Large intestine (tissue), 3 donors: ENCODE measurements at regions not wholly inside any gene's neighbourhood (a gene's known extent, or its start where the extent isn't known, plus 50 kb on each side); places are given as distances from the start of the nearest gene placed in this dataset.

ENCODE experiments used
- DNase-seq, 2 donors: peaks; one replicate each; pipeline versions ENCODE4 v3.0.0 to v3.0.0-alpha.2; 2013
- H3K27ac ChIP-seq: one replicate; pipeline ENCODE4 v1.5.1; 2013; ENCODE audit warnings: low read length
- H3K27me3 ChIP-seq: 2 replicates; pipeline ENCODE4 v1.6.1; 2013; ENCODE audit warnings: low read length; ENCODE audit not compliant: control insufficient read depth, insufficient read depth
- H3K36me3 ChIP-seq: 2 replicates; pipeline ENCODE4 v1.6.1; 2013; ENCODE audit warnings: low read length; ENCODE audit not compliant: control insufficient read depth, insufficient read depth
- H3K4me1 ChIP-seq: one replicate; pipeline ENCODE4 v1.6.1; 2013; ENCODE audit warnings: low read length; ENCODE audit not compliant: control insufficient read depth, insufficient read depth
- H3K4me3 ChIP-seq: one replicate; pipeline ENCODE4 v1.5.1; 2013; ENCODE audit warnings: low read length
- H3K9me3 ChIP-seq: one replicate; pipeline ENCODE4 v1.6.1; 2013; ENCODE audit warnings: mild to moderate bottlenecking, low read depth, low read length, moderate library complexity; ENCODE audit not compliant: control insufficient read depth
- WGBS: methylation state at CpG from one replicate; pipeline ENCODE4 v1.1.5; 2013; ENCODE audit warnings: low lambda C conversion rate; ENCODE audit not compliant: insufficient coverage; 5-methylcytosine and 5-hydroxymethylcytosine counted together

DNA sequence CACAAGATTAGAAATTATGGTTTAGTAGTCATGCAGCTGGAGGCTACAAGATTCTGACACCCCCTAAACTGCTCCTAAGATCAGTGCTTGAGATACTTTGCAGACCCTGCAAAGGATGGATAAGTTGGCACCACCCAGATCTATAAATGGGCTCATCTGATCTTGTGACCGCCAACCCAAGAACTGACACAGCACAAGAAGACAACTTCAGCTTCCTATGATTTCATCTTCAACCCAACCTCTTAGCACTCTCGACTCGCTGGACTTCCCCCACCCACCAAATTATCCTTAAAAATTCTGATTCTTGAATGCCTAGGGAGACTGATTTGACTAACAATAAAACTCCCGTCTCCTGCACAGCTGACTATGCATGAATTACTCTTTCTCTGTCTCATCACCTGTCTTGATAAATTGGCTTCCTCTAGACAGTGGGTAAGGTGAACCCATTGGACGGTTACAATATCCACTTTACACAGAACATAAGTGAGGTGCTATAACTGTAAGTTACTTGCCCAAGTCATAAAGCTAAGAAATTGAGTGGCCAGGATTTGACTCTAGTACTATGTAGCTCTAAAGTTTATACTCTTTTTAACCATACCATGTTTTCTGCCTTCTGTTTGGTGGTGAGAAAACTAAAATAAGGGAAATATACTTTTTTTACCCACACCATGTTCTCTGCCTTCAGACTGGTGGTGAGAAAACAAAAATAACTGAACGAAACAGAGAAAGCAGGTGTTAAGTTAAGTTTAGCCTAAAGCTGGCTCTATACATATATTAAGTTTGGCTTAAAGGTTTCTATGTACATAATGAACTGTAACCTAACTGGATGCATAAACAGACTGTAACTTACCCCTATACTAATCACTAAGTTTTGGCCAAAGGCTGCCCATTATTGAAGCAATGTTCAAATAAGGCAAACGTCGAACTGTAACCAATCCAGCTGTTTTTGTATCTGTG lies 962.3 kb upstream of the NXPH2 start:
- H3K36me3 ChIP-seq, result no peaks in the 10 kb centered on the region
- H3K4me3 ChIP-seq, result no peak overlapping the region
- DNase-seq, result no peak
- H3K27ac ChIP-seq, result no peak overlapping the region
- H3K4me1 ChIP-seq, result no peaks in the 10 kb centered on the region
- 77% methylated on average over 4 of the region's 8 CpGs for WGBS
- H3K27me3 ChIP-seq, result no peaks in the 10 kb centered on the region
- no peaks in the 10 kb centered on the region for H3K9me3 ChIP-seq

DNA sequence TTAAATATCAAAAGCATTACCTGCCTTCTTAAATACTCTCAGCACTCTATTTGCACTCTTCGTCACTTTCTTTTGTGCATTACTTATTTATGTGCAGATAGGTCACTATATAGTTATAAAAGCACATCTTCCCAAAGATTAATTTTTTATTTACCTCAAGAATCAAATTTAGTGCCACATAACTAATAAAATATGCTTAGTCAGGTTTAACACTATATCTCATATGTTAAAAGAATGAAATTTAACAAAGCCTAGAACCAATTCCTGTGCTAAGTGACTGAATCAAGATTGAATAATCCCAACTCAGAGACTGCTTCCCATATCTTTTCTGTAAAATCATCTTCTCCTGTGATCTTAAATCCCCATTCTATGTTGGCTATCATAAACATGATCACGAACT lies 957.5 kb upstream of the NXPH2 start:
- Histone ChIP-seq H3K27me3 (no peaks in the 10 kb centered on the region), H3K27ac (no peak overlapping the region), H3K36me3 (no peaks in the 10 kb centered on the region), H3K9me3 (no peaks in the 10 kb centered on the region), H3K4me1 (no peaks in the 10 kb centered on the region), H3K4me3 (no peak overlapping the region)
- no peak for DNase-seq
- 82% methylated on average over 1 of the region's 2 CpGs for WGBS

DNA sequence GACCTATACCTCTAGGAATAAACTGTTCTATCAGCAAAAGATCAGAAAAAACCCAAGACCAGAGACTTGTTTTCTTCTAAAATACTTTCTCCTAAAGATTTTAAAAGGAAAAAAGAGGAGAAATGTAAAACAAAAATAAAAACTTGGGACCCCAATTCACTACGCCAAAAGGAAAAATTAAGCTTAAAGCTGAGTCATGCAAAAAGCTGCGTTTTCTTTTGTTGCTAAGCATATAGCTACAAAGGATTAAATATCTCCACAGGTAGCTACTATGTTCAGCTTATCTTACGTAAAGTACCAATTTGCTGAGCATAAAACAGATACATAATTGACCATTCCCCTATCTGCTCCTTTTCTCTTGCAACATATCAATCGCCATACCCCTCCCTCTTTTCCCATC lies 950.0 kb upstream of the NXPH2 start:
- Histone ChIP-seq H3K4me3 (no peak overlapping the region), H3K36me3 (no peaks in the 10 kb centered on the region), H3K27me3 (no peaks in the 10 kb centered on the region), H3K4me1 (no peaks in the 10 kb centered on the region), H3K27ac (no peak overlapping the region), H3K9me3 (no peaks in the 10 kb centered on the region)
- no peak for DNase-seq
- WGBS, result 64% methylated on average over 2 of the region's 4 CpGs

DNA sequence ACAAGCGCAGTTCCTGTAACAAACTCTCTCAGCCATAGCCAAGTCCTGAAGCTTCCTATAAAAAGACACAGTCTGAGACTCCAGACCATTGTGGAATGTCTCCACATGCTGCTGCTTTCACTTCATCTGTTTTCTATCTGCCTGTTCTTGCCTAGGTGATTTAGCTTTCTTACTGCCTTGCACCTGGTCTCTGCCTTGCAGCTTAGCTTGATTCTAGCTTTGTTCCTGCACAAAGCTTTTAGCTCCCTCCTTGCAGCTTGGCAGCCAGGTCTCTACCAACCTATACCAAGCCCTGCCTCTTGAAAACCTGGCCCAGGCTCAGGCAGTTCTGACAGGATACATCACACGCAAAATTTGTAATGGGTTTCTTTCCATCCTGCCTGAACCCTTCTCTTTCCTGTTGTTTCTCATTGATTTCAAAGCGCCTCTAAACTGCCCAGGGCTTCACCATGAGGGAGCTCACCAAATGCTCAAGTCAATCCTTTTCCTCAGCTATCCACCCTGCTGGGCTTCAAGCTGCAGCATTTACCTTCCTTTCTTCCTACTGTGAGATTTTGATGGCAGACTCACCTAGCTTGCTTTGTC lies 941.3 kb upstream of the NXPH2 start:
- H3K4me1 ChIP-seq, result no peaks in the 10 kb centered on the region
- DNase-seq, result no peak
- no peak overlapping the region for H3K4me3 ChIP-seq
- H3K9me3 ChIP-seq, result no peaks in the 10 kb centered on the region
- no peak overlapping the region for H3K27ac ChIP-seq
- WGBS, result no CpG with 5 or more reads among the region's 3 CpGs
- H3K36me3 ChIP-seq, result no peaks in the 10 kb centered on the region
- no peaks in the 10 kb centered on the region for H3K27me3 ChIP-seq

DNA sequence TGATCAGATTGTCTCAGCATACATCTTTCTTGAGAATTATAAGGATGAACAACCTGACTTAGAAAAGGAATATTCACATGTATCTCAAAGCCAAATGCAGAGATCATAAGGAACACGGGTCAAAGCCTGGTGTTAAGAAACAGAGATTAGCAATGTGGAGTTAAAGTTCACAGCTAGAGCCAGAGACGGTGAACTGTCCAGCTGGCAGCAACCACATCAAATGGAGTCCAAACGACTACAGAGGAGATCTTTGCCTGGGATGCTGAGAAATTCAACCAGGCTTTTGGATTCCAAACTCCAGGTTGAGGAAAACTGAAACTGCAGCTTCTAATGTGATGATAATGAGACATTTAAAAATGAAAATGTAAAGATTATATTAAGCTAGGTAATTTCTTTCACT lies 939.9 kb upstream of the NXPH2 start:
- WGBS, result no CpG with 5 or more reads among the region's 3 CpGs

DNA sequence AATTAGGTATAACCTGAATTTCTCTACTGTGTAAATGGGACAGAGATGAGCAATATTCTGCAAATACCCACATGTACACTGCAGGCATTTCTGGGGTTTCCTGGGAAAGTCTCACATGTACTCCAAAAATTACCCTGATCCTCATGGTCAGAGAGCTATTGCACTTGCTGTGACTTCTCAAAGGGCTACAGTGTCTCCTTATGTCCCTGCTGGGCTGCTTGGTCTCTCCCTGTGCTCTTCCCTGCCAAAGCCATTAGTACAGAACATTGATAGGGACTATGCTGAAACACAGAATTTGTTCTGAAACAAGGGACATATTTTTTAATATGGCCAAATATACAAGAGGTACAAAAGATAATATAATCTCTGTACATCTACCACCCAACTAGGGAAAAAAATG lies 924.4 kb upstream of the NXPH2 start:
- no peak overlapping the region for H3K4me3 ChIP-seq
- no peak for DNase-seq

More for the DNA sequence above, 939.9 kb upstream of the NXPH2 start:
- Histone ChIP-seq H3K27me3 (no peaks in the 10 kb centered on the region), H3K9me3 (no peaks in the 10 kb centered on the region), H3K27ac (no peak overlapping the region), H3K4me1 (no peaks in the 10 kb centered on the region), H3K4me3 (no peak overlapping the region), H3K36me3 (no peaks in the 10 kb centered on the region)
- DNase-seq, result no peak

DNA sequence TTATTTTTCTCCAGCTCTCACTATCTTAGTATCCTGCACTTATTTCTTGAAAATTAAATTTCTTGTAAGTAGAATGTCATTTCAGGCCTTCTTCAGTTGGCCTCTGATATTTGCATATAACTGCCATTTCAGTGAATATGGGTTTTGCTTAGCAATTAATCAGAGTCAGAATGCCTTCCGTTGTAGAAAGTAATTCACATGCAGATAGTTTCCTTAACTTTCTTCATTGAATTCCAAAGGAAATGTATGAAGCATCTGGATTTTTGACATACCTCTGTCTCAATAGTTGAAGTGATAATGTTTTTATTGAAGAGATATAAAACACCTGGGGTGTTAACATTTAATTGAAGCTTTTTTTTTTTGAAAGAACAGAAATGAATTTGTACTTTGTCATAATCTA lies 914.1 kb upstream of the NXPH2 start:
- Histone ChIP-seq H3K36me3 (no peaks in the 10 kb centered on the region), H3K4me1 (no peaks in the 10 kb centered on the region), H3K27ac (no peak overlapping the region), H3K9me3 (no peaks in the 10 kb centered on the region), H3K27me3 (no peaks in the 10 kb centered on the region), H3K4me3 (no peak overlapping the region)
- no peak for DNase-seq
- no CpG with 5 or more reads among the region's 1 CpG for WGBS

More for the DNA sequence above, 924.4 kb upstream of the NXPH2 start:
- Histone ChIP-seq H3K36me3 (no peaks in the 10 kb centered on the region), H3K27ac (no peak overlapping the region), H3K9me3 (no peaks in the 10 kb centered on the region), H3K4me1 (no peaks in the 10 kb centered on the region), H3K27me3 (no peaks in the 10 kb centered on the region)

DNA sequence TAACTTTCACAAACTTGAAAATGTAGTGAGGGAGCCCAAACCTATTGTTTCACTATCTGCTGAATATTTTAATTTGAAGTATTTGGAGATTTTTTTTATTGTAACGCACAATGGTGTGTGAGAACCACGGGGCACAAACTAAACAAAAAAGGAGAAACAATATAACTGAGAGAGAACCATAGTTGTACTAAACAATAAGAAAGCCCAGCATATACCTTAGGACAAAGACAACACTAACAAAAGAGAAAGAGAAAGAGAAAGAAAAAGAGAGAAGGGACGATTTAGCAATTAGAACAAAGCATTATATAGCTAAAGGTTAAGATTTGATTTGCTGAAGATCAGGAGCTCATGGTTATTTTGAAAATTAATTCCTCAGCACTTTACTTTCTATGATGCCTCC lies 906.0 kb upstream of the NXPH2 start:
- H3K36me3 ChIP-seq, result no peaks in the 10 kb centered on the region
- H3K4me3 ChIP-seq, result no peak overlapping the region
- no peaks in the 10 kb centered on the region for H3K9me3 ChIP-seq
- no peak for DNase-seq
- 92% methylated on average over 2 of the region's 3 CpGs for WGBS
- no peaks in the 10 kb centered on the region for H3K27me3 ChIP-seq
- H3K27ac ChIP-seq, result no peak overlapping the region
- H3K4me1 ChIP-seq, result no peaks in the 10 kb centered on the region

DNA sequence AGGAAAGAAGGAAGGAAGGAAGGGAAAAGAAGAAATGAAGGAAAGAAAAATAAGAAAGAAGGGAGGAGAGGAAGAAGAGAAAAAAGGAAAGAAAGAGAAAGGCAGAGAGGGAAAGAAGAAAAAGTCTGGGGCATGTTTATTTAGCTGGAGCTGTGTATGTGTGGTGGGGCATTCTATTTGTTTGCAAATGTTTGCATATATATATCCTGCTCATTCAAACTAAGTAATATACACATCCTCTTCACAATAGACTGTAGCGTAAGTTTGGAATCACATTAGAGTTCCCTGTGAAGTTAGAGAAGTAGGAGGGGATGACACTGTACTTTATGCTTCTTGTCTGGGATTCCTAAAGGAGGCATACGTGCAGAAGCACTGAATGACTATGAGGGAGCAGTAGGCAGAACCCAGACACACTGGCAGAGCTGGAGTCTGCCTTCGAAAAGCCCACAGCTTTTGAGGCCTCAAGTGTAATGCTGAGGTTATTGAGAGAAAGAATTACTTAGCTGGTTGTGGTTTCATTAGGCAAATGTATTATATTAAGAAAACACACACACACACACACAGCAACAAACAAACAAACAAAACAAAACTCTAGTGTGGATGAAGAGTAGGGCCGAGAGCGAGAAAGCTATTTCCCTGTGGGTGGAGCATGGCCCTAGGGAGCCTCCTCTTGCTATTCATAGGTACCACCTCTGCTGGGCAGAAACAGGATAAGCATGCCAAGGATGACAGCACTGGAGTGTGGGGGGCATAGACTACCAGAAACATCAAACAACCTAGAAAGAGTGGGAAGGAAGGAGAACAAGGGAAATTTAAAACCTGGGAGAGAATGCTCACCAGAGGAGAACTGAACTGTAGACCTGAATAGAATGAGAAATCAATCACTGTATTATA lies 905.1 kb upstream of the NXPH2 start:
- Histone ChIP-seq H3K4me3 (no peak overlapping the region), H3K27me3 (no peaks in the 10 kb centered on the region), H3K36me3 (no peaks in the 10 kb centered on the region), H3K9me3 (no peaks in the 10 kb centered on the region), H3K4me1 (no peaks in the 10 kb centered on the region), H3K27ac (no peak overlapping the region)
- no peak for DNase-seq
- no CpG with 5 or more reads among the region's 5 CpGs for WGBS

DNA sequence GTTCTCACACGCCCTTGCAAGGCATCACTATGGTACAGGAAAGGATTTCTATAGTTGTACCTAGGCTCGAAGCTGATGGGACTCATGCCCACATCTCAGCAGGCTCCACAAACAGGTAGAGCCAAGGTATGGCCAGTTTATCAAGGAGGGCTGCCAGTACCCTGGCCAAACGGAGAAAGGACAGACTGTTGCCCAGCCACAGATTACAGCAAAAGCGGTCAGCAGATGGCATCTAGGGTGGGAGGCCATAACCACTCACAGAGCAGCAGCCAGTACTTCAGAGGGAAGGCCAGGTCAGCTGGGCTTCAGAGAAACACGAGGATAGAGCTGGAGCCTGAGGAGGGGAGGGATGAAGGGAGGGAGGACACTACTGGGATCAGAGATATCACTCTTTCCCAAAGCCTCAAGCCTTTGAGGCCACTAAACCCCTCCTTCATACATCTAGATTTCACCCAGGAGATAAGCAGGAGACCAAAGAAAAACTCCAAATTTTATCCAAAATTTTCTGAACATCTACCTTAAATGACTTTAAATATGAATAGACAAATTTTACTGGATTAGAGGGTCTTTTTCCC lies 904.2 kb upstream of the NXPH2 start:
- no peak overlapping the region for H3K27ac ChIP-seq
- WGBS, result no CpG with 5 or more reads among the region's 5 CpGs
- H3K4me3 ChIP-seq, result no peak overlapping the region
- H3K9me3 ChIP-seq, result no peaks in the 10 kb centered on the region
- H3K27me3 ChIP-seq, result no peaks in the 10 kb centered on the region
- H3K4me1 ChIP-seq, result no peaks in the 10 kb centered on the region
- DNase-seq, result no peak
- H3K36me3 ChIP-seq, result no peaks in the 10 kb centered on the region
